BJ (cell line): ENCODE measurements at regions not wholly inside any gene's neighbourhood (a gene's known extent, or its start where the extent isn't known, plus 50 kb on each side); places are given as distances from the start of the nearest gene placed in this dataset.

ENCODE experiments used
- CTCF ChIA-PET: fragments of 350-600 bp; formaldehyde crosslinking; extraction: SDS; loops from one replicate; lab custom pipeline; 2021; ENCODE audit warnings: antibody characterized with exemption, inconsistent platforms; lab: Yijun Ruan, JAX
- POLR2A ChIA-PET: fragments of 300-600 bp; sonication (Branson Sonifier 250); formaldehyde crosslinking; extraction: SDS; loops from one replicate; lab custom pipeline; 2021; ENCODE audit warnings: antibody characterized with exemption; lab: Charles Lee
- DNase-seq: peaks from one replicate; pipeline ENCODE4 v3.0.0-alpha.2; 2011; ENCODE audit warnings: low read depth
- H3K27me3 ChIP-seq: 2 replicates; pipeline ENCODE4 v1.6.0; 2011; ENCODE audit warnings: low read length; ENCODE audit not compliant: control insufficient read depth, insufficient read depth
- H3K36me3 ChIP-seq: 2 replicates; pipeline ENCODE4 v1.5.1; 2011; ENCODE audit warnings: low read length; ENCODE audit not compliant: control insufficient read depth, insufficient read depth
- H3K4me3 ChIP-seq: 2 replicates; pipeline ENCODE4 v1.5.1; 2011; ENCODE audit warnings: low read depth, mild to moderate bottlenecking, control low read depth, low read length
- TF ChIP-seq, protein P1 (sequence below): IDR thresholded peaks from 2 replicates; pipeline ENCODE4 v1.5.1; 2011; ENCODE audit warnings: low read depth, mild to moderate bottlenecking, control low read depth, inconsistent platforms, low read length, moderate library complexity; ENCODE audit not compliant: insufficient read depth

DNA sequence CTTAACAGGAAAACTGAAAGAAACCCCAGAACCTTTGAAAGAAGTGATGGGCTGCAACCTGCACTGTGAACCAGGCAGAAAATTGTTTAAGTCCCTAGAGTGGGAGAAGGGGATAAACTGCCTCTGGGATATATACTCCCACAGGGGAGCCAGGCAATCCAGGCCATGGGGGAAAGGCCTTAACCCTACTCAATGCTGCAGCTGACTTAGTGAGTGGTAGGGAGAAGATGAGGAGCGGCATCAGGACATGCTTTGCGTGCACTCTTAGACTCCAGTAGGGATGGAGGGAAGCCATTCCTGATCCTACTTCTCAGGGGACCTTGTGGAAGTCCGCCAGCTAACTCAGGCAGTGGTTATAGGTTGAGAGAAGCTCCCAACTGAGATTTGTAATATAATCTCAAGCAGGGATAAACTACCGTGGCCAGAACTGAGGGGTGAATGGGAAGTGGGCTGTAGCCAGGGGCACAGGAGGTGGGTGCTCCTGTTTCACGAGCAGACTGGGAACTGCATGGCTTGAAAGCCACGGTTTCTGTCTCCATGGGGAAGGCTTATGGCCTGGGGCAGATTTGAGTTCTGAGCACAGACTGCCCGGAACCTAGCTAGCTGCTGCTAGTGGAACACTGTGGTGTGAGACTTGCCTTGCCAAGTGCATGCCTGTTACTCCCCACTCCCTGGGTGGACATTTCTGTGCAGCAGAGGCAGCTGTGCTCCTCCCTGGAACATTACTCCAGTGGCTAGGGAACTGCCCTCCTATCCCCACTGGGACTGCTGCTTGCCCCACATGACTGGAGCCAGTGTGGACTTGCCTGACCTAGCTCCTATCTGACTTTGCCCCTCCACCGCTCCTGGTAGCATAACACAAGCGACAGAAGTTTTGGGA, 119.2 kb upstream of the SCAF11 start:
- no peak for DNase-seq
- CTCF ChIA-PET = interaction anchor here (1.2 to 3.1 kb wide), 3 partner anchors 13 to 38 kb away, joined by 3 to 14 read pairs (median 4); no protein-coding TSS in a partner anchor
- POLR2A ChIA-PET = no interaction called here
- Histone ChIP-seq H3K4me3 (no peak overlapping the region), H3K27me3 (peaks cover 4% of the 10 kb centered on the region; the same call in 1 of the 2 replicates), H3K36me3 (no peaks in the 10 kb centered on the region)
- TF ChIP-seq, protein P1, sequence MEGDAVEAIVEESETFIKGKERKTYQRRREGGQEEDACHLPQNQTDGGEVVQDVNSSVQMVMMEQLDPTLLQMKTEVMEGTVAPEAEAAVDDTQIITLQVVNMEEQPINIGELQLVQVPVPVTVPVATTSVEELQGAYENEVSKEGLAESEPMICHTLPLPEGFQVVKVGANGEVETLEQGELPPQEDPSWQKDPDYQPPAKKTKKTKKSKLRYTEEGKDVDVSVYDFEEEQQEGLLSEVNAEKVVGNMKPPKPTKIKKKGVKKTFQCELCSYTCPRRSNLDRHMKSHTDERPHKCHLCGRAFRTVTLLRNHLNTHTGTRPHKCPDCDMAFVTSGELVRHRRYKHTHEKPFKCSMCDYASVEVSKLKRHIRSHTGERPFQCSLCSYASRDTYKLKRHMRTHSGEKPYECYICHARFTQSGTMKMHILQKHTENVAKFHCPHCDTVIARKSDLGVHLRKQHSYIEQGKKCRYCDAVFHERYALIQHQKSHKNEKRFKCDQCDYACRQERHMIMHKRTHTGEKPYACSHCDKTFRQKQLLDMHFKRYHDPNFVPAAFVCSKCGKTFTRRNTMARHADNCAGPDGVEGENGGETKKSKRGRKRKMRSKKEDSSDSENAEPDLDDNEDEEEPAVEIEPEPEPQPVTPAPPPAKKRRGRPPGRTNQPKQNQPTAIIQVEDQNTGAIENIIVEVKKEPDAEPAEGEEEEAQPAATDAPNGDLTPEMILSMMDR = no peak

DNA sequence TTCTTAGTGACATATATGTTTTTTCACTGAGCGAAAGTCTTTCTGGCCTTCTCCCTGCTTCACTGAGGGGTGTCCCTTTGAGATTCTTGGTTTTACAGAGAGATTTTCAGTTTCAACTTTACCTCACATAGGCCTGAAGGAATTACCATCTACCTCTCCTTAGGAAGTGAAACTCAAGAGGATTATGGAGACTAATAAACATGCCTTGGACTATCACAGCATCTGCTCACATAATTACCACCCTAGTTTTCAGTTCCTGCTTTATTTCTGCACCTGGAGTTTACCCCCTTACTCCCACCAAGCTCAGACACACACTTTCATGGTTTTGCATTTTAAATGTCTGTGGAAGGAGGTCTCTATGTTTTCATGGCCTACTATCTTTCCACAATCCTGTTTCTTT, 118.3 kb upstream of the SCAF11 start:
- DNase-seq = no peak
- no peak overlapping the region for H3K4me3 ChIP-seq
- H3K36me3 ChIP-seq = no peaks in the 10 kb centered on the region
- ChIA-PET CTCF (interaction anchor here (1.8 to 3.1 kb wide), 2 partner anchors 12 to 16 kb away, joined by 4 to 14 read pairs; no protein-coding TSS in a partner anchor), POLR2A (no interaction called here)
- TF ChIP-seq, protein P1 = no peak
- H3K27me3 ChIP-seq = peaks cover 4% of the 10 kb centered on the region; the same call in 1 of the 2 replicates

DNA sequence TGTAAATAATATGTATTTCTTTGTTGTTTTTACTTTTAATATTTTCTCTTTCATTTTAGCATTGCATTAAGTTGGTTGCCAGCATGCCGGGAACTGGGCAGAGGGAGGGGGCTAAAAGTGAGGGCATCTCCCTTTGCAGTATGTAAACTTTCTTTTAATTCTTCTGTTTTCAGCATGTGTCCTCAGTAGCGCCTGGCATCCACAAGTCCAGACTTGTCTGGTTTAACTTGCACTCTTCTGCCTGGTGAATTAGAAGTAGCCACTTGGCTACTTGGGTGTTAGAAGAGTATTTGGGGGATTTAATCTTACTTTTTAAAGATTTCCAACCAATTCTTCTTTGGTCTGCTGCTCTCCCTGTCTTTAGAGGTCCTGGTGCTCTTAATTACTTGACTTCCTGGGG, 117.2 kb upstream of the SCAF11 start:
- DNase-seq = no peak
- no peak overlapping the region for H3K4me3 ChIP-seq
- POLR2A ChIA-PET = no interaction called here
- no peaks in the 10 kb centered on the region for H3K36me3 ChIP-seq
- TF ChIP-seq, protein P1 = no peak
- CTCF ChIA-PET = interaction anchor here (3.1 kb wide), 1 partner anchor 17 kb away, joined by 14 read pairs; no protein-coding TSS in a partner anchor
- H3K27me3 ChIP-seq = peaks cover 4% of the 10 kb centered on the region; the same call in 1 of the 2 replicates

DNA sequence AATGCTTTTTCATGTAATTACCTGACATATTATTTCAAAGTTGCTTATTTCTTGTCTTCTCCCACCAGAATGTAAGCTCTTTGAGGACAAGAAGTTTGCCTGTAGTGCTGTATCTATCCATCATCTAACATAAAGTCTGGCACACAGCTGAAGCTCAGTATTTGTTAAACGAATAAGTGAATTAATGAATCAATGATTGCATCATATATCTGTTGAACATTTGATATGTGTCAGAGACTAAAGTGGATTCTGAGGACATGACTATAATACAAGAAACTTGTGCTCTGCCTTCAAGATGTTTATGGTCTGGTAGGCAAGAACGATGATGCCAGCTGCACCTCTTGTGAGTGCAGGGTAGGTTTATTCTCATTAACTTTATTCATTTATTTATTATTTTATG, 115.4 kb upstream of the SCAF11 start:
- peaks cover 4% of the 10 kb centered on the region; the same call in 1 of the 2 replicates for H3K27me3 ChIP-seq
- no peak for DNase-seq
- TF ChIP-seq, protein P1 = no peak
- ChIA-PET POLR2A (no interaction called here), CTCF (interaction anchor here (1.4 kb wide), 1 partner anchor 20 kb away, joined by 3 read pairs; no protein-coding TSS in a partner anchor)
- H3K4me3 ChIP-seq = no peak overlapping the region
- H3K36me3 ChIP-seq = no peaks in the 10 kb centered on the region
